ENCODE measurements at regions not wholly inside any gene's neighbourhood (a gene's known extent, or its start where the extent isn't known, plus 50 kb on each side); places are given as distances from the start of the nearest gene placed in this dataset.

DNA sequence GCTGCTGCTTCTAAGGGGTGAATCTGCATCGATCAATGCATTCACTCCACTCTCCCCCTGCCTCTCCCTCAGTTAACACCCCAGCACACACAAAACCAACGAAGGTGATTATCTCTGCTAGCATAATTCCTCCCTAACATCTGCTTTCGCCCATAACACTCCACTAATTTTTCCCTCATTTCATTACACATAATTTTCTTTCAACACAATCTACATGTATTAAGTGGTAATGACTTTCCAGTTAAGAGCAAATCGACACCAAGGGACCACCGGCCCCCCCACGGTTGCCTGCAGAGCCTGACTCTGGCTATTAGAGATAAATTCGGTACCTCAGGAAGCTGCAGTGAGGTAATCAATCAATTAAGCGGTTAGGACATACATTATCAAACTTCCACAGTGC is 1115.6 kb downstream of the BCL11B start:
- Histone ChIP-seq H3K9me3 (ENCODE audit: control insufficient read depth, insufficient read depth, low read length) (peaks cover 18% of the 10 kb centered on the region), H3K27me3 (ENCODE audit: control insufficient read depth, insufficient read depth, low read length) (no peaks in the 10 kb centered on the region), H3K27ac (ENCODE audit: low read depth, low read length) (no peak overlapping the region), H3K4me3 (ENCODE audit: low read depth, low read length) (no peak overlapping the region)
- no peak for DNase-seq (ENCODE audit: low read depth, low spot score)
- POLR2A ChIA-PET, result no interaction called here
- no peak for TF ChIP-seq CTCF (IDR thresholded peaks at IDR 0.05; ENCODE audit: low read depth, low read length)
- CTCF ChIA-PET, result no interaction called here

DNA sequence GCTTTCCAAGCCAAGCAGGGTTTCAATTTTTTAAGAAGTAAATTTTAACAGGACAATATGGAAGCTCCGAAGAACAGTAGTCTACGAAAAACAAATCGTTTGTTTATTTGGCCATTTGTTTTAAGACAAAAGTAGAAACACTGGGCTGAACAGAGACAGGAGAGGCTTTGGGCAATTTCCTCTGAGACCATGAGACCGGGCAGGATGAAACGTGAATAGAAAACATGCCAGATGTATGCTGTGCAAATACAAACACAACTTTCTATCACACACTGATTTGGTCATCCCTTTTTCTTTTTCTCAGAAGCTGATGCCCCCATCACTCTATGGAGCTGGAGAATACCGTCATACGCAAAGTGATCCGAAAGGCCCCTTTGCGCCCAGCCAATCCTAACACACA is 1111.1 kb downstream of the BCL11B start:
- CTCF ChIA-PET, result no interaction called here

GRCh38 chr14:98161356-98161755 is 1110.6 kb downstream of the BCL11B start:
- Histone ChIP-seq H3K4me3 (ENCODE audit: low read depth, low read length) (no peak overlapping the region), H3K27ac (ENCODE audit: low read depth, low read length) (no peak overlapping the region), H3K9me3 (ENCODE audit: control insufficient read depth, insufficient read depth, low read length) (peaks cover 39% of the 10 kb centered on the region), H3K27me3 (ENCODE audit: control insufficient read depth, insufficient read depth, low read length) (no peaks in the 10 kb centered on the region)
- no peak for TF ChIP-seq CTCF (IDR thresholded peaks at IDR 0.05; ENCODE audit: low read depth, low read length)
- CTCF ChIA-PET, result no interaction called here
- no peak for DNase-seq (ENCODE audit: low read depth, low spot score)
- POLR2A ChIA-PET, result no interaction called here

More for the DNA sequence above, 1111.1 kb downstream of the BCL11B start:
- peaks cover 39% of the 10 kb centered on the region for H3K9me3 ChIP-seq (ENCODE audit: control insufficient read depth, insufficient read depth, low read length)
- POLR2A ChIA-PET, result no interaction called here
- H3K27ac ChIP-seq (ENCODE audit: low read depth, low read length), result no peak overlapping the region
- no peak for TF ChIP-seq CTCF (IDR thresholded peaks at IDR 0.05; ENCODE audit: low read depth, low read length)
- H3K27me3 ChIP-seq (ENCODE audit: control insufficient read depth, insufficient read depth, low read length), result no peaks in the 10 kb centered on the region
- no peak overlapping the region for H3K4me3 ChIP-seq (ENCODE audit: low read depth, low read length)
- DNase-seq (ENCODE audit: low read depth, low spot score), result no peak

DNA sequence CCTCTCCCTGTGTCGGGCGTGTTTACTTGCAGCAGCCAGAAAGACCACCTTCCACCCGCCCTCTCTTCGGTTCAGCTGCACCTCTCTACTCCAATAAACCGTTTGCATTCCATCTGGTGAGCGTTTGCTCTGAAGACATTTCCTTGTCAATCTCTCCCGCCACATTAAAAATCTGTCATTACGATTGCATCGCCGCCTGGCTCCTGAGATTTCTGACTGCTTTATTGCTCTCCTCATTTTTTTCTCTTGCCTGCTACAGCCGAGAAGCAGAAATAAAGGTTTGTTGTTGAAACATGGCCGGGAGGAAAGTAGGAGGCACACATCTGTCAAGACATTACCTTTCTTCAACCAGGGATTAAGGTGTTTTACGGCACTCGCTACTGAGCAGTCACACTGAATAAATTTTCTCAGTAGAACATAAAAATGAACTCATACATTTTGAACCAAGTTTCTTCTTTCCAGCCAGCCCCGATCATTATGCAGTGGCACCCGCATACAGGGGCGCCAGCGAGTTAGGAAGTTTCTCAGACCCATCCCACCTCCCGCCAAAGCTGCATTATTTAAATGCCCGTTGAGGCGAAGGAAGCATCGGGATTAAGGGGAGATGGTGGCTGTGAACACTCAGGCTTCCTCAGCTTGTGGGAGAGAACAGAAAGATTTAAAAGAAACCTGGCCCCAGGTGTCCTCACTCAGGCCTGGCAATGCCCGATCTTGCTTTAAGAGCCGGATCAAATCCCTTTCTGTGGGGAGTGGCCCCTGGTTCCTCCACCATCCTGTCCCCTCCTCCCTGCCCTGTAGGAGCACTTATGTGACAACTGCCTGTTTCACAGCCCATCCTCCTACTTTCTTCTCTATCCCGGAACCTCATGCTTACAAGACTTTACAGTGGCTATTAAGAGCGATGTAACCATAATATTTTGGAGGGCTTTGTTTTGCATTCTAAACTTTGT is 1108.9 kb downstream of the BCL11B start:
- H3K4me3 ChIP-seq (ENCODE audit: low read depth, low read length), result no peak overlapping the region
- CTCF ChIA-PET, result no interaction called here
- POLR2A ChIA-PET, result no interaction called here
- H3K27ac ChIP-seq (ENCODE audit: low read depth, low read length), result no peak overlapping the region
- H3K9me3 ChIP-seq (ENCODE audit: control insufficient read depth, insufficient read depth, low read length), result peaks cover 48% of the 10 kb centered on the region
- no peak for DNase-seq (ENCODE audit: low read depth, low spot score)
- no peak for TF ChIP-seq CTCF (IDR thresholded peaks at IDR 0.05; ENCODE audit: low read depth, low read length)
- no peaks in the 10 kb centered on the region for H3K27me3 ChIP-seq (ENCODE audit: control insufficient read depth, insufficient read depth, low read length)

- no peak for DNase-seq (ENCODE audit: low read depth, low spot score)
- CTCF ChIA-PET, result no interaction called here
- POLR2A ChIA-PET, result no interaction called here
Measured at GRCh38 chr14:98163873-98164272, 1108.1 kb downstream of the BCL11B start.

More at GRCh38 chr14:98163873-98164272, 1108.1 kb downstream of the BCL11B start:
- Histone ChIP-seq H3K9me3 (ENCODE audit: control insufficient read depth, insufficient read depth, low read length) (peaks cover 48% of the 10 kb centered on the region), H3K4me3 (ENCODE audit: low read depth, low read length) (no peak overlapping the region), H3K27ac (ENCODE audit: low read depth, low read length) (no peak overlapping the region), H3K27me3 (ENCODE audit: control insufficient read depth, insufficient read depth, low read length) (no peaks in the 10 kb centered on the region)
- no peak for TF ChIP-seq CTCF (IDR thresholded peaks at IDR 0.05; ENCODE audit: low read depth, low read length)

All from AG04450 (cell line).